GM19467 (cell line): ENCODE measurements at regions not wholly inside any gene's neighbourhood (a gene's known extent, or its start where the extent isn't known, plus 50 kb on each side); places are given as distances from the start of the nearest gene placed in this dataset.
A peak's percentile ranks its signal among the peaks of the same experiment; 100 is the strongest.

Experiments
- ATAC-seq: cut with Tn5 transposase; IDR thresholded peaks from one replicate; pipeline ENCODE4 v1.9.1; 2021; ENCODE audit warnings: mild to moderate bottlenecking, moderate library complexity; ENCODE audit not compliant: unreplicated experiment

GRCh38 chr6:40803897-40804702, 216.9 kb upstream of the LRFN2 start:
- ATAC-seq, result no peak

- no peak for ATAC-seq
Observed at GRCh38 chr6:40802481-40802880, 215.3 kb upstream of the LRFN2 start.

DNA sequence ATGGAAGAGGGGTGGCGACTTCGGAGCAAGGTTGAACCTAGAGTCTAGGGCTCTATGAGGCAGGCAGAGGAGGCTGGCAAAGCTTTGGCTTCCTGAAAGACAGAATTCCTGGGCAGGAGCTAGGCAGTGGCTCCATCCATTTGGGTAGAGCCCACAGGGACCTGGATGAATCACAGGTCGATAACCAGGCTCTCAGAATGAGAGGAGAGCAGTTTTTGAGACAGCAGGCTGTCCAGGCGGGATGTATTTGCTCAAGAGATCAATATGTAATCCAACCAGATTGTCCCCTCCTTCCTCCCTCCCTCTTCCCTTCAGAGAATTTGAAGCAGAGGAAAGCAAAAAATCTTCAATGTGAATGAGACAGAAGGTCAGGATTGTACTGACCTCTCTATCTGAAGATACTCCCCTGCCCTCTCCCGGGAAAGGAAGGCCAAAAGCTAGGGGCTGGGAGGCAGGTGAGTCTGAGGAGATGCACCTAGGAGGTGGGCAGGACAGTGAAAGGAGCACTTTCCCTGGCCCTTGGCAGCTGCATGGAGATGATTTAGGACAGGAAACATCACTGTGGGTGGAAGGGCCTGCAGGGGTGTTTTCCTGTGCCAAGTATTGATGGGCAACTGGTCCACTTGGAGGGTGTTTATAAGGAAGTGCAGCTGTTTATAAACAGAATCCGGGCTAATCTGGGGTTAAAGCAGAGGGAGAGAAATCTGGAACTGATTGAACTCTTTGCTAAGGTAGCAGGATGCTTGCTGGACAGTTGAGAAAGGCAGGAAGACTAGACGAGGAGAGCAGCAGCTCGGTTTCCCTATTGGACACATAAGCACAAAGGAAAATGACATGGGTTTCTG, 212.4 kb upstream of the LRFN2 start:
- no peak for ATAC-seq

- no peak for ATAC-seq
Observed at GRCh38 chr6:40798069-40798770, 211.1 kb upstream of the LRFN2 start.

DNA sequence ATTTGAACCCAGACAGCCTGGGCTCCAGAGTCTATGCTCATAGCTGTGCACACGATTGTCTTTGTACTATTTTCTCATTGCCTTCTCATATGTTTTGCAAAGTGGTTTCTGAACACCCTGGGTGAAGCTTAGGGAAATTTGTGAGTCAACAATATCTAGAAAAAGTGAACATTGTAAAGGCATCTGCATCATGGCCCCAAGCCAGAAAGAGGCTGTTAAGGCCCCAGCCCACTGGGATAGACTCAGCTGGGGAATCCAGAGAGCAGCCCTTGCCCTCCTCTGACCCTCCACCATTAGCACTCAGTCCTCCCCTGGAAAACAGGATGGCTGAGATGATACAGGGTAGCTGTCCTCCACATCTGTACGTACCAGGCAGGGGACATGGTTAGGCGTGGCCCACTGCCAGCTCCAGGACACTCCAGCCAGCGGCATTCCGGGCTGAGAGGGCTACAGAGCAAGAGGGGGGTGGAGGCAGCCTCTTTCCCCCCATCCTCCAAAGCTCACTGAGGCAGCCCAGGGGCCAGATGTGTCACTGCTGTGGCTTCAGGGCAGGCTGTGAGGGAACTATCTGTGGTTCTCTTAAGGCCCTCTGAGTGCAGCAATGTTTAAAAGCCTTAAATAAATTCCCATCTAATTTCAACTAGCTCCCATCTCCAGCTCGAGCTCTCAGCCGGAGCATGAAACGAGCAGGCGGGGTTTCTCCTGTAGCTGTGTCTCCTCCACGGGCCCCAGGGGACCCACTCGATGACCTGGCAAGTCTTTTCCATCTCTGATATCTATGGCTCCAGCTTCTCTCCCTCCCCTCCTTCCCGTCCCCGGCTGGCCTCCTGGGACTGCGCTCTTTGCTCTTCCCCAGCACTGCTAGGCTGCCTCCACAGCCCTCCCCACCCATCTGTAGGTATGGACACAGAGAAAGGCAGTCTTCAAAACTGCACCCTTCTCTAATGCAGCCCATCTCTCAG, 209.4 kb upstream of the LRFN2 start:
- no peak for ATAC-seq

DNA sequence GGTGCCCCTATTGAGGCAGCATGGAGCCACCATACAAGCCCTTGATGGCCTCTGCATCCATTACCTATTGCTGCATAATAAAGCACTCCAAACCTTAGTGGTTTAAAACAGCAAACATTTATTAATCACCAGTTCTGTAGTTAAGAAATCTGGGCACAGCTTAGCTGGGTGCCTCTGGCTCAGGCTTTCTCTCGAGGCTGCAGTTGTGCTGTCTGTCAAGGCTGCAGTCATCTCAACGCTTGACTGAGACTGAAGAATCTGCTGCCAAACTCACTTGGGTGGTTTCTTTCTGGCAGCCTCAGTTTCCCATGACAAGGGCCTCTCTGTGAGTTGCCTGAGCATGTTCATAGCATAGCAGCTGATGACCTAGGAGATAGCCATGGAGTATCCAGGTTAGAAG, 207.4 kb upstream of the LRFN2 start:
- no peak for ATAC-seq

DNA sequence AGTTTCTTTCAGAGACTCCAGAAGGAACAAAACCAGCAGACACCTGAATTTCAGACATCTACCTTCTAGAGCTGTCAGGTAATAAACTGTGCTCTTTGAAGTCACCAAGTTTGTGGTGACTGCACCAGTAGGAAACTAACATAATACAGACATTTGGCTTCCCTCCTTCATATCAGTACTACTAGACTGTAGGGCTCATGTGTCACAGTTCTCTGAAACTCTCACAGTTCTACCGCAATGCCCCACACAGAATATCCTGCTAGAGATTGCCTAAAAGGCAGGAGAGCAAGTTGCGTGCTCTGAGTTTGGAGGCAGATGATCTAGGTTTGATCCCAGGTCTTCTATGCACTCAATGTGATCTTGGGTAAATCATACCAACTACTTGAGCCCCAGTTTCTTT, 205.0 kb upstream of the LRFN2 start:
- no peak for ATAC-seq

GRCh38 chr6:40791004-40791403, 203.8 kb upstream of the LRFN2 start:
- ATAC-seq, result no peak

DNA sequence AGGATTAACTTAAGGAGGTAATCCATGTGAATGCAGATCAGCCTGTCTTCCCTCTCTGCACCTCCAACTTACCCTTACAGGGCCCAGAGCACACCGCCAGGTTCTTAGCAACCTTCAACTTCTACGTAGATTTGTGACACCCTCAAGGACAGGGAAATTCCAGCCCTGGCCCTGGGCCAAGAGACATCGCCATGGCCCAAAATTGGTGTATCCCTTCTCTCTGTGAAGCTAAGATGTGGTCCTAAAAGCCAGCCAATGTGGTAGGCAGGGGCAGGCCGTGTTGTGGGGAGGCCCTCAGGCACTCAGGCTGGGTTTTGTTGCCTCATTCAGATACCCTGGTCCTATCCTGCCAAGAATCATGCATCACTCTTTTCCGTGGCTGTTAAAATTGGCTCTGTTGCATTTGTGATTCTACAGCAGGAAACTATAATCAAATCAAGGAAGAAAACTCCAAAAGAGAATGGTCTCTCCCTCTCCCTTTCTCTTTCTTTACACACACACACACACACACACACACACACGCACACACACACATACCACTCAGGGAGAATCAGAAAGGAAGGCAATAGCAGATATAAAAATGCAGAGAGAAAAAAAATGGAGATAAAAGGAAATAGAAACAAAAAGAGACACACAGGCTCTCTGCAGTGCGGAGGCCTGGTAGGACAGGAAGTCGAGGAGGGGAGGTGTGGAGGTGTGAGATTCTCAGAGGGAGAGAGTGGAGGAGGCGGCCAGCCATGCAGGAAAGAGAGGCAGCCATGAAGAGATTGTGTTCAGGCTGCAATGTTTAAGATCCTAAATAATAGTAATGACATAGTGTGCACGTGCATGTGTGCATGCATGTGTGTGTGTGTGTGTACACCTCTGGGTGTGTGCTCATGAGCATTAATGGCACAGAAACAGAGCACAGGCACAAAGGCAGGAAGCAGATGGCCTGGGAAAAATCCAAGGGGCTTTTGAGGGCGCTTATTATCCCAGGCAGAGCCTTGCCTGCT, 201.8 kb upstream of the LRFN2 start:
- ATAC-seq, result peak; percentile 81

DNA sequence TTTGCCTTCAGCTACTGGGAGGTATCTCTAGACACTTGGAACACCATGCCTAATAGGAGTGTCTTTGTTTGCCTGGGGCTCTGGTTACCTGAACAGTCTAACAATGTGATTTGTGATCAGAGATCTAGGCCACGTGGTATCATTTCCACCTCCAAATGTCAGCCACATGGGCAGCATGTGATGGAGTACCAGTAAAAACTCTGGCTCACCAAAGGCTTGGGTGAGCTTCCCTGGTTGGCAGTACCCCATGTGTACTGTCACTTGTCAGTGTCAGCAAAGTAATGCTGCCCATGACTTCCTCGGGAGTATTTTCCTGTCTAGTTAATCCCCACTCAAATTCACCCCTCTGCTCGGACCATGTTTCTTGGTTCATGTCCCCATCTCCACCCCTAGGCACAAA, 195.2 kb upstream of the LRFN2 start:
- ATAC-seq, result no peak

- ATAC-seq, result no peak
Observed at GRCh38 chr6:40780637-40781036, 193.5 kb upstream of the LRFN2 start.

DNA sequence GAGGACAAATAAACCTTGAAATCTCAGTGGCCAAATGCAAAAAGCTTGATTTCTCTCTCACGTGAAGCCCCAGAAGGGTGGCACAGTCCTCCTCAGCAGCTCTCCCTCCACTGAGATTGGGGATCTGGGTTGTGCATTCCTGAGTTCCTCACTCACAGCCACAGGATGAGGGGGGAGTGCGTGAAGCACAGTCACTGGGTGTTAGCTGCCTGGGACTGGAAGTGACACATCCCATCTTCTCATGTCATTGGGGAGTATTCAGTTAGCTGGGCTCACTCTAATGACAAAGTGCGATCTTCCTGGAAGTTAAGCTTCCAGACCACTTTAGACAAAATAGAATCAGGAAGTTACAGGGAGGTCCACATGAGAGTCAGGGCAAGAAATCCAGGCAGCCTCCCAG, 192.2 kb upstream of the LRFN2 start:
- ATAC-seq, result no peak

- no peak for ATAC-seq
Observed at GRCh38 chr6:40778918-40779317, 191.8 kb upstream of the LRFN2 start.

- no peak for ATAC-seq
Observed at GRCh38 chr6:40778196-40778595, 191.0 kb upstream of the LRFN2 start.

DNA sequence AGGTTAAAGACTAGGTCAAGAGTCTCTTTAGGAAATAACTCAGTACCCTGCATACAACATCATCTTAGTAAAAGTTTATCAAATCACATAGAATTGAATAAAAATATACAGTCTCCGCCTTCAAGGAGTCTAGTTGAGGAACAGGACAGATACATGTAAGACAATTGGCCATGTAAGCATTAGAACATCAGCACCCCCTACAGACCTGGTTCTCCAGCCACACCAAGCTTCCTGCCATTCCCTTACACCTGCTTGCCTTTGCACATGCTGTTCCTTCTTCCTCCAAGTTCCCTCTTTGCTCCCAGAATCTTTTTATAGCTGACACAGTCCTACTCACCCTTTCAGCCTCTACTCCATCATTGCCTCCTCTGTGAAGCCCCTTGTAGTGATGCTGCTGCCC, 187.8 kb upstream of the LRFN2 start:
- no peak for ATAC-seq

- no peak for ATAC-seq
Observed at GRCh38 chr6:40770794-40771193, 183.6 kb upstream of the LRFN2 start.

DNA sequence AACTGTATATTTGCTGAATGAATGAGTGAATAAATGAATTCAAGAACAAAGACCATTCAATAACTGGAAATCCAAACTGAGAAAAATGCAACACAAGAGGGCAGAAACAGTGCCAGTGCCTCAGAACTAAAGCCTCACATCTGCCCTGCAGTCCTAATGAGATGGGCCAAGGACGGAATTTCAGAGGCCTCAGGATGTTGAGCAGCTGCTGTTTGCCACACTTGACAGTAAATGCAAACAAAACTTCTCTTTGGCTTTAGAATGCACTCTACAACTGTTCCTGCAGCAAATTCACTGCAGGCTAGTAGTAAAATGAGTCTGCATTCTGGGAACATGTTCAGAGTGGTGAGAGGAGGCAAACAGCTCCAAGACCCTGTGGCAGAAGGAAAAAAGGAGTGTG, 177.6 kb upstream of the LRFN2 start:
- ATAC-seq, result no peak

- no peak for ATAC-seq
Observed at GRCh38 chr6:40762981-40763380, 175.8 kb upstream of the LRFN2 start.

- ATAC-seq, result no peak
Observed at GRCh38 chr6:40760887-40761286, 173.7 kb upstream of the LRFN2 start.
